ENCODE measurements at regions not wholly inside any gene's neighbourhood (a gene's known extent, or its start where the extent isn't known, plus 50 kb on each side); places are given as distances from the start of the nearest gene placed in this dataset.

GRCh38 chr14:61109288-61109687, 128.2 kb downstream of the SLC38A6 start:
- no peak for TF ChIP-seq CTCF (IDR thresholded peaks at IDR 0.05)
- no peak for TF ChIP-seq POLR2A (IDR thresholded peaks at IDR 0.05)
